GM10266 (cell line): ENCODE measurements at regions not wholly inside any gene's neighbourhood (a gene's known extent, or its start where the extent isn't known, plus 50 kb on each side); places are given as distances from the start of the nearest gene placed in this dataset.

Experiments used
- DNase-seq: peaks from one replicate; pipeline ENCODE4 v3.0.0; 2012; ENCODE audit errors: extremely low spot score
- TF ChIP-seq, protein P1 (sequence below): IDR thresholded peaks from 2 replicates; pipeline ENCODE4 v1.5.1; 2012; ENCODE audit warnings: mild to moderate bottlenecking, low read depth; ENCODE audit not compliant: control insufficient read depth, insufficient read depth; ENCODE audit errors: missing control alignments

DNA sequence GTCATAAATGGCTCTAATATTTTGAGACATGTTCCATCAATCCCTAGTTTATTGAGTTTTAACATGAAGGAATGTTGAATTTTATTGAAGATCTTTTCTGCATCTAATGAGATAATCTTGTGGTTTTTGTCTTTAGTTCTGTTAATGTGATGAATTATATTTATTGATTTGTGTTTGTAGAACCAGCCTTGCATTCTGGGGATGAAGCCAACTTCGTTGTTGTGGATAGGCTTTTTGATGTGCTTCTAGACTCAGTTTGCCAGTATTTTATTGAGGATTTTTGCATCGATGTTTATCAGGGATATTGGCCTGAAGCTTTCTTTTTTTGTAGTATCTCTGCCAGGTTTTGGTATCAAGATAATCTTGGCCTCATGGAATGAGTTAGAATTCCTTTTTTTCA lies 72.0 kb upstream of the CD96 start:
- DNase-seq: no peak
- TF ChIP-seq, protein P1, sequence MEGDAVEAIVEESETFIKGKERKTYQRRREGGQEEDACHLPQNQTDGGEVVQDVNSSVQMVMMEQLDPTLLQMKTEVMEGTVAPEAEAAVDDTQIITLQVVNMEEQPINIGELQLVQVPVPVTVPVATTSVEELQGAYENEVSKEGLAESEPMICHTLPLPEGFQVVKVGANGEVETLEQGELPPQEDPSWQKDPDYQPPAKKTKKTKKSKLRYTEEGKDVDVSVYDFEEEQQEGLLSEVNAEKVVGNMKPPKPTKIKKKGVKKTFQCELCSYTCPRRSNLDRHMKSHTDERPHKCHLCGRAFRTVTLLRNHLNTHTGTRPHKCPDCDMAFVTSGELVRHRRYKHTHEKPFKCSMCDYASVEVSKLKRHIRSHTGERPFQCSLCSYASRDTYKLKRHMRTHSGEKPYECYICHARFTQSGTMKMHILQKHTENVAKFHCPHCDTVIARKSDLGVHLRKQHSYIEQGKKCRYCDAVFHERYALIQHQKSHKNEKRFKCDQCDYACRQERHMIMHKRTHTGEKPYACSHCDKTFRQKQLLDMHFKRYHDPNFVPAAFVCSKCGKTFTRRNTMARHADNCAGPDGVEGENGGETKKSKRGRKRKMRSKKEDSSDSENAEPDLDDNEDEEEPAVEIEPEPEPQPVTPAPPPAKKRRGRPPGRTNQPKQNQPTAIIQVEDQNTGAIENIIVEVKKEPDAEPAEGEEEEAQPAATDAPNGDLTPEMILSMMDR: no peak

DNA sequence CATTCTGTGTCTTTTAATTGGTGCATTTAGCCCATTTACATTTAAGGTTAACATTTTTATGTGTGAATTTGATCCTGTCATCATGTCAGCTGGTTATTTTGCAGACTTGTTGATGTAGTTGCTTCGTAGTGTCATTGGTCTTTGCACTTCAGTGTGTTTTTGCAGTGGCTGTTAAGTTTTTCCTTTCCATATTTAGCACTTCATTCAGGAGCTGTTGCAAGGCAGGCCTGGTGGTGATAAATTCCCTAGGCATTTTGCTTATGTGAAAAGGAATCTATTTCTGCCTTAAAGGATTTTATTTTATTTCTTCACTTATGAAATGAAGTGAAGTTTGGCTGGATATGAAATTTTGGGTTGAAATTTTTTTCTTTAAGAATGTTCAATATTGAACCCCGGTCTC lies 70.2 kb upstream of the CD96 start:
- DNase-seq: no peak
- TF ChIP-seq, protein P1: no peak

DNA sequence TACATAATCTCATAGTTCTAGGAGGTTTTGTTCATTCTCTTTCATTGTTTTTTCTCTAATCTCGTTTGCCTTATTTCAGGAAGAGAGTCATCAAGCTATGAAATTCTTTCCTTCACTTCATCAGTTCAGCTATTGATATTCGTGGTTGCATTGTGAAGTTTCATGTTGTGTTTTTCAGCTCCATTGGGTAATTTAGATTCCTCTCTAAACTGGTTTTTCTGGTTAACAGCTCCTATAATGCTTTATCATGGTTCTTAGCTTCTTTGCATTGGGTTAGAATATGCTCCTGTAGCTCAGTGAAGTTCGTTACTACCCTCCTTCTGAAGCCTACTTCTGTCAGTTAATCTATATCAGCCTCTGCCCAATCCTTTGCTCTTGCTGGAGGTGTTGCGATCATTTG lies 69.4 kb upstream of the CD96 start:
- TF ChIP-seq, protein P1: no peak
- DNase-seq: no peak

DNA sequence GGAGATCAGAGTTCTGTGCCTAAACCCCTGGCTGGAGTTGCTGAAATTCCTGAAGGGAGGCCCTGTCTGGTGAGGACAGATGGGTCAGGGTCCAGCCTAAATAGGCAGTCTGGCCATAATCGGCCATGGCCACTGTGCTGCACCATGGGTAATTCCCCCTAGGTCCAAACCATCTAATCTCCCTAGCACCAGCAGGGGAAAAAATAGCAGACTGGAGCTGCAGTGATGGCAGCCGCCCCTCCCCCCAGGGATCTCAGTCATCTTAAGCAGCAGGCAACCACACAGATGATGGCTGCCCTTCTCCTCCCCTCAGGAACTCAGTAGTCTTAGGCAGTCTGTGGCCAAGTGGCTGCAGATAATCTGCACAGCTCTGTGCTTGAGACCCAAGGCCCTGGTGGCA lies 68.4 kb upstream of the CD96 start:
- TF ChIP-seq, protein P1: no peak
- no peak for DNase-seq

DNA sequence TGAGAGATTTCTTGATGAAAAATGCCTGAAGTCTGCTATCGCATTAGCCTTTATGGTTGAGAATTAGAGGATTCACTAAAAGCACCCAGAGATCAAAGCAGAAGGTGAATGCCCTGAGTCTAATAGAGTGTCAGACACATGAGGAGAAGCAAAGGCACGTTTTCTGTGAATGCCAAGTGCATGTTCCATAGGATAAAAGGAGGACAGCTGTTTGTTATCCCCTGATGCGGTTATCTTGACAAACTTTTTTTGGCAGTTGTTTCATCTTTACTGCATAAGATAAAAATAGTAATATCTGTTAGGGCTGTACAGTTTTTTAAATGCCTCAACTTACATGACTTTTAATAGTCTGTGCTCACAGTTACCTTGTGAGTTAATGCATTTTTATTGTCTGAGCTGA lies 65.3 kb upstream of the CD96 start:
- no peak for DNase-seq
- TF ChIP-seq, protein P1: no peak

DNA sequence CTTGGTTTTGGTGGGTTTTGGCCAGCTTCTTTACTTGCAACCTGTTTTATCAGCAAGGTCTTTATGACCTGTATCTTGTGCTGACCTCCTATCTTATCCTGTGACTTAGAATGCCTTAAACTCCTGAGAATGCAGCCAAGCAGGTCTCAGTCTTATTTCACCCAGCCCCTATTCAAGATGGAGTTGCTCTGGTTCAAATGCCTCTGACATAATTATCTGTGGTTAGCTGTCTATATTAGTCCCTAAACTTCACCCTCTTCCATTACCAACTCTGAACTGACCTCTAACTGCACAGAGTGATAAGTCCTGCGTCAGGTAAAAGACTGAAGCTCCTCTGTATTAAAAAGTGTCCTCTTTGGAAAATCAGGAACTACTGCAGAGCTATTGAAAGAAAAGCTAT lies 61.9 kb upstream of the CD96 start:
- TF ChIP-seq, protein P1: no peak
- no peak for DNase-seq

DNA sequence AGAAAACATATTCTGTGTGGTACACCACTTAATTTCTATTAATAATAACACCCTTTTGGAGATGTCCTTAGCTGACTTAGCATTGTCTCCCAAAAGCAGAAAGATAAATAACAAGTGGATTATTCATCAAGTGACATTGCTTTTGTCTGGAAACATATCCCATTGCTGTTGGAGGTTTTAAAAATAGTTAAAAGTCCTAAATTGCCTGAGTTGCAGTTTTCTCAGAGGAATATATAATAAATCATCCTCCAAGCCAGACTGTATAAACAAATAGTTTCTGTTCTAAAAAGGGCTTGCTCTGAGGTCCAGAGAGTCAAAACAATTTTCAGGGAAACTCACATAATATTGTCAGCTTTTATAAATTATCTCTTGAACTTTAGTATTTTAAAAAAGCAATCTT lies 60.4 kb upstream of the CD96 start:
- DNase-seq: no peak

More for the DNA sequence above, 60.4 kb upstream of the CD96 start:
- TF ChIP-seq, protein P1: no peak
